Hepatocyte (in vitro differentiated cells): ENCODE measurements at regions not wholly inside any gene's neighbourhood (a gene's known extent, or its start where the extent isn't known, plus 50 kb on each side); places are given as distances from the start of the nearest gene placed in this dataset.

ENCODE experiments used
- CTCF ChIP-seq: fragments of 200-600 bp; sonication (generic); IDR thresholded peaks from 2 replicates; pipeline ENCODE4 v1.5.1; 2016; ENCODE audit warnings: antibody characterized with exemption, mild to moderate bottlenecking; ENCODE audit not compliant: poor library complexity
- EZH2 ChIP-seq: fragments of 200-600 bp; sonication (generic); IDR thresholded peaks from 2 replicates; pipeline ENCODE4 v1.6.1; 2016; ENCODE audit warnings: antibody characterized with exemption, mild to moderate bottlenecking, borderline replicate concordance
- EZH2phosphoT487 ChIP-seq: fragments of 200-600 bp; sonication (generic); IDR thresholded peaks from one replicate; pipeline ENCODE4 v1.6.1; 2018; ENCODE audit warnings: antibody characterized with exemption, mild to moderate bottlenecking, low read depth, moderate library complexity; ENCODE audit not compliant: unreplicated experiment, severe bottlenecking

GRCh38 chr1:208486677-208487076, 242.5 kb upstream of the PLXNA2 start:
- TF ChIP-seq CTCF (no peak), EZH2 (no peak), EZH2phosphoT487 (no peak)
